ENCODE measurements at regions not wholly inside any gene's neighbourhood (a gene's known extent, or its start where the extent isn't known, plus 50 kb on each side); places are given as distances from the start of the nearest gene placed in this dataset.

GRCh38 chr2:188734691-188735090, 239.5 kb upstream of the COL3A1 start:
- ATAC-seq (ENCODE audit: low FRiP score), result no peak
- no peak for TF ChIP-seq CTCF (IDR thresholded peaks at IDR 0.05)
- no peak for DNase-seq (ENCODE audit: low spot score)

- ATAC-seq (ENCODE audit: low FRiP score) (no peak), DNase-seq (ENCODE audit: low spot score) (no peak)
- no peak for TF ChIP-seq CTCF (IDR thresholded peaks at IDR 0.05)
These were observed 227.4 kb upstream of the COL3A1 start for GRCh38 chr2:188746727-188747126.

- DNase-seq (ENCODE audit: low spot score) (no peak), ATAC-seq (ENCODE audit: low FRiP score) (no peak)
- no peak for TF ChIP-seq CTCF (IDR thresholded peaks at IDR 0.05)
These were observed 222.4 kb upstream of the COL3A1 start for GRCh38 chr2:188751816-188752215.

- DNase-seq (ENCODE audit: low spot score) (no peak), ATAC-seq (ENCODE audit: low FRiP score) (no peak)
- no peak for TF ChIP-seq CTCF (IDR thresholded peaks at IDR 0.05)
These were observed 221.9 kb upstream of the COL3A1 start for GRCh38 chr2:188752311-188752710.

DNA sequence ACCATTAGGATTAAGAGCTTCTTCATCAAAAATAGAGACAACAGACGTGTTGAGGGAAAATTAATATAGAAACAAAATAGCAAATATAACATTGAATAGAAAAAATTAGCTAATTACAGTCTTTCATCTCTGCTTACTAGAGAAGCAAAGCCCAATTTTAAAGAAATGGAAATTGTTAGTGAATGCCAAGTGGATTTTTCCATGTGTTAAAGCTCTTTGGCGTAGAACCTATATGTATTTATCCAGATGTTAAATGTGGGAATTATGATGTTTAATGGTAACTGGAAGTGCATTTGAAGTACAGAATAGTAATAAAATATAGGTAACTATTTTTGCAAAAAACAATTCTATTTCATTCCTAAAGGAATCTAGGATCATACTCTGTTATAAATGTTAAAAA, 212.0 kb upstream of the COL3A1 start:
- DNase-seq (ENCODE audit: low spot score) (no peak), ATAC-seq (ENCODE audit: low FRiP score) (no peak)
- no peak for TF ChIP-seq CTCF (IDR thresholded peaks at IDR 0.05)

GRCh38 chr2:188765522-188766470, 208.4 kb upstream of the COL3A1 start:
- TF ChIP-seq CTCF (IDR thresholded peaks at IDR 0.05), result no peak
- no peak for ATAC-seq (ENCODE audit: low FRiP score)
- no peak for DNase-seq (ENCODE audit: low spot score)

- no peak for TF ChIP-seq CTCF (IDR thresholded peaks at IDR 0.05)
- no peak for DNase-seq (ENCODE audit: low spot score)
- ATAC-seq (ENCODE audit: low FRiP score), result no peak
These were observed 207.7 kb upstream of the COL3A1 start for GRCh38 chr2:188766471-188766856.
